IPS-NIHi11 (cell line): ENCODE measurements at regions not wholly inside any gene's neighbourhood (a gene's known extent, or its start where the extent isn't known, plus 50 kb on each side); places are given as distances from the start of the nearest gene placed in this dataset.
"Not testable (repeated sequence)": the region's sequence is repeated elsewhere in the genome, so short reads cannot be mapped to it uniquely, and the experiment has no call there.

Source experiments
- DNase-seq: peaks from one replicate; pipeline ENCODE4 v3.0.0; 2012; ENCODE audit warnings: mixed read lengths, low spot score

DNA sequence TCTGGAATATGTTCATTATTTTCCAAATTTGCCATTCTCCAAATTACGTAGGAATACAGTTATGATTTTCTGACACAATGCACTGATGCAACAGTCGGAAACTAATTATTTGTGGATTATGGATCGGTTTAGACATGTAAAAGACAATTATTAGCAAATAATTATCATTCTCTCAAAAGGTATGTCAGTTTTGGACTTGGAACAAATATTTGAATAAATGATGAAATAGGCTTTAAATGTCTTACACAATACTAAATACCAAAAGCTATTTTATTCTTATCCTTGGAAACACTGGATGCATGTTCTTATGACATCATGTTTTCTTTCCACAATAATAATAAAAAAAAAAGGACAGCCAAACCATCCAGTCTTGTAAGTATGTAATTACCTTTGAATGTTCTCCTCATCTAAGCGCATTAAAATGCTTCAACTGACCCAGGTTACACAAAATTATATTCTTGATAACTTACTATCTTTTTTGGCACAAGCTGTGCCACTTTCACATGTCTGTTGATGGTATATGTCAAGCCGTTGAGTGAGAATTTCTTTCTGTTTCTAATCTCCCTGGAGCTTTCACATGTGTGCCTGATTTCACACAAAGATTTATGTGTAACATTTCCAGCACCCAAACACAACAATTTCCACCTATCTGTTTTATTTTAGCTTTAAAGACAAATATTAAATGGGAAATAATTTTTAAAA, 238.5 kb upstream of the ZNF385D start:
- no peak for DNase-seq

DNA sequence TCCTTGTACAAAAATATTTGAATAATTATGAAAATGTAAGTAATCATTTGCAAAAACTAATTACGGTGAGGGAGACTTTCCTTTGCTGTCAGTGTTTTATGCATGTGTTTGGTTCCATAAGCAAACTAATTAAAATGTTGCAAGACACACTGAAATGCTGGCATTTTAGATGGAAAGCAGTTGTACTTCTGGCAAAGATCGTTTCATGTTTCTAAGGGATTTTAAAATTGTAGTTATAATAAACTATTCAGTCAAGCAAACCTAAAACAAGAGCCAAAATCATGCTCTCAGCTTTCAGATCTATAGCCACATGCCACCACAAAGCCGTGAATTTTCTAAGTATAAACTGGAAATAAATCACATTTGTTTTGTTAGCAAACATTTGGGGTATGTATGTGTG, 240.1 kb upstream of the ZNF385D start:
- no peak for DNase-seq

DNA sequence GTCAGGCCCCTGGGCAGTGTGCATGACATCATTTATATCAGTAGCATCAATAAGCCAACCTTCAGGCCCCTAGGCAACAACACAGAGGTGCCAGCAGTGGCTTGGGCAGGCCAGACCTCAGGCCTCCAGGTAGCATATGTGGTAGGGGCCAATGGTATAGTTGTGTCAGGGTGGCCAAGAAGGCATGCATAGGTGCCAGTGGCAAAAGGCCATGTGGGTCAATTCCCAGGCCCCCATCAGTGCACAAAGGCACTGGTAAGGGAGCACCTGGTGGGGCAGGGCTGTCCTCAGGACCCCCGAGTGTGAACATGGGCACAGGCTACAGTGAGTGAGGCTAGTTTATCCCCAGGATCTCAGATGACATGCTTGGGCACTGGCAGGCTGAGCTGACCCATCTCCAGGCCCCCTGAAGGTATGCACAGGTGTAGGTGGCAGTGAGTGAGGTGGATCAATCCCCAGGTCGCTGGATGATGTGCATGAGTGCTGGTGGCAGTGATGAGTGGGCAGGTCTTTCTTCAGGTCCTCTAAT, 244.1 kb upstream of the ZNF385D start:
- DNase-seq, result no peak

DNA sequence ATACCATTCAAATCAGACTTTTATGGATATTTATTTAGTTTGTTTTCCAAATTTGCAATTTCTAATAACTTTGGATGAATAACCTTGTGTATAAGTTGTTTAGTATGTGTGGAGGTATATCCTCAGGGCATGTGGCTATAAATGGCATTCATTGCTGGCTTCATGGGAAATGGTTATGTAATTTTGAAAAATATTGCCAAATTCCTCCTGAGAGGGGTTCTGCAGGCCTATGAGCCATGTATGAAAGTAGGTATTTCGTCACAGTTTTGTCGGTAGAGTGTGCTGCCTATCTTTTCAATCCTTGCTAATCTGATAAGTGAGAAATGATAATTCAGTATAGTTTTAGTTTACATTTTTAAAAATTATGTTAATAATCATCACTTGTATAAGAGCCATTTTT, 256.4 kb upstream of the ZNF385D start:
- DNase-seq, result no peak

GRCh38 chr3:22010997-22011396, 260.0 kb upstream of the ZNF385D start:
- no peak for DNase-seq

- no peak for DNase-seq
These were observed 261.5 kb upstream of the ZNF385D start for GRCh38 chr3:22012471-22012870.

DNA sequence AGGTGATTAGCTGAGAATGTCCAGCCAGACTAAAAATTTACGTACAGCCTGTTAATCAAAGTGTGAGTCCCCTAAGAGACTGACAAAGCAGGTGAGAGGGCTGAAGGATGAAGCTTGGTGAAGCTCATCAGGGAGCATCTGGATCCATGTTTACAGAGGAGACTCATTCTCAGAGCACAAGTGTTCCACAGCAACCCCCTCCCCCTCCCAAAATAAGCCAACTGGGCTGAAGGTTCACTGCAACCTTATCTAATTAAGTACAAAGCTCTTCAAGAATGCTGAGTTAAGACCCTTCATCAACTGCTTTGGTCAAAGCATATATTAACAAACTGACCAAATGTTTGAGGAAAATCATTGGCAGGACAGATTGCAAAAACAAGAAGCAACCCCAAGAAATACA, 262.6 kb upstream of the ZNF385D start:
- no peak for DNase-seq

GRCh38 chr3:22016197-22016596, 265.2 kb upstream of the ZNF385D start:
- DNase-seq, result no peak

DNA sequence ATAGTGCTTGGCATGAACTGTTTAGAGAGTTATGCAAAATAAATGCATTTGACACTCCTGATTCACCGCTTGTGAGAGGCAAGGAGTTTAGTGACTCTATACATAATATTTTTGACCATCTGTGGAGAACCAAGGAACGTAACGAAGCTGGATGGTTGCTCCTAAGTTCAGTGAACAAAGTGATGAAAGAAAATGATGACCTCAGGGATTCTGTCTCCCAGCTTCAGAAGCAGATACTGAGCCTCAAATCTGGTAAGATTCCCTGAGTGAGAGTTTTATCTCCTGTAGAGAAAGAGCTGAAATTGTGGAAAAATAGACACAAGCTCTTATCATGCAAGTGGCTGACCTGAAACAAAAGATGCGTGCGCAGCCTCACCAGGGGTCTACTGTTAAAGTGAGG, 273.6 kb upstream of the ZNF385D start:
- not testable (repeated sequence) for DNase-seq

- DNase-seq, result no peak
These were observed 278.5 kb upstream of the ZNF385D start for GRCh38 chr3:22029480-22029879.

DNA sequence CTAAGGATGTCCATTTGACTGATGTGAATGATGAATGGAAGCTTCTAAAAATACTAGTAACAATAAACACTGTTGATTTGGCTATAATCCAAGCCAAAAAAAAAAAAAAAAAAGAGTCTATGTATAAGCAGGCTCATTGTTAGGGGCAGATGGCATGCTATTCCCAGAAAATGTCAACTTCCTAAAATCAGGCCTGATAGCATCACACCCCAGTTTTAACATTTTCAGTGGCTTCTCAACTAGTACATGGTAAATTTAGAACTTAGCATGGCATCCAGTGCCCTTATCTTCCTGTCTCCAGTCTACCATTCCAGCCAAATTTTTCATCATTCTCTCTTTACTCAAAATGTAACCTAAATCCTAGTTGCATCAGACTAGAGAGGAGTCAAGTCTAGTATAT, 288.2 kb upstream of the ZNF385D start:
- DNase-seq, result no peak

DNA sequence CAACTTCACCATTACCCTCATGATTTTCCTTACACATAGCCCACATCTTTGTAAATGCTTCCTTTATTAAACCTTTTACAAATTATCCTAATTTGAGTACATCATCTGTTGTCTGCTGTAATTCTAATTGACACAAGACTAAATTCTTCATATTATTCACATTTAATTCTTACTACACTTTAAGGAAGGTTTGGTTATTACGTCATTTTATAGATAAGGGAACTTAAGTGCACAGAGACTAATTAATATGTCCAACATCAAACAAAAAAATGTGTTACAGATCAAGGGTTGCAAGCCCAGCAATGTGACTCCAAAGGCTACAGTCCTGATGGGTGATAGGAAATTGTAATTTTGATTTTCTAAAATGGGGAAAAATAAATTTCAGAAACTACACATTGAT, 289.1 kb upstream of the ZNF385D start:
- no peak for DNase-seq

DNA sequence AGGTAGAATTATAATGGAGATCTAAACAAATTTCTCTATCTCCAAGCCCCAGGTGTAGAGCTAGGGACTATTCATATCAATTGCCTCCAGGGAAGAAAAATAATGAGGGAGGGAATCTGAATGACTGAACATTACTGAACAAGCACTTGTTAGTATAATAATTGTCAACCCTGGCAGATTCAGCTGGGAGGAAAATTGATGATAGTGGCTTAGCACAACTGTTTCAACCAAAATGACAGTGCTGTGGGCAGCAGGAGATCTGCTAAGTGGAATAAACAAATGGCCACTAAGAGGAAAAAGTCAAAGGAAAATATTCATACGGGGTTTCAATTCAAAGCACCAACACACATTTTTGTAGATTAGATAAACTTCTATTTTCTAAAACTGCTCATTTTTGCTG, 294.9 kb upstream of the ZNF385D start:
- DNase-seq, result no peak

DNA sequence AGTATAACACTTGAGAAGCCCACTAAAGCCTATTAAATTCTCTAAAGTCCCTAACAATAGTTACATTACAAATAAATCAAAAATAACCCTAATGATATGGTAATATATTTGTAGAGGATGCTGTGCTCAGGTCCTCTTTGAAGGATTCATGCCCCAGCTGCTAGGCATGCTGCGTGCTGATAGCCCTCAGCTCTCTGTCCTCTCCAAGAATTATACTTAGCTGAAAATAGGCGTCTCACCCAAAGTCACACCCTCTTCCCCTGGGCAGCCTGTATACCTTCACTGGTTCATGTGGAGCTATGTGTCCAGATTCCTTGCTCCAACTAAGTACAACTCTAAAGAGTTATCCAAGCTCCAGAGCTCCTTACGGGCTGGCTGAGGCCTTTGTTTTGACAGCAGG, 312.5 kb upstream of the ZNF385D start:
- no peak for DNase-seq

DNA sequence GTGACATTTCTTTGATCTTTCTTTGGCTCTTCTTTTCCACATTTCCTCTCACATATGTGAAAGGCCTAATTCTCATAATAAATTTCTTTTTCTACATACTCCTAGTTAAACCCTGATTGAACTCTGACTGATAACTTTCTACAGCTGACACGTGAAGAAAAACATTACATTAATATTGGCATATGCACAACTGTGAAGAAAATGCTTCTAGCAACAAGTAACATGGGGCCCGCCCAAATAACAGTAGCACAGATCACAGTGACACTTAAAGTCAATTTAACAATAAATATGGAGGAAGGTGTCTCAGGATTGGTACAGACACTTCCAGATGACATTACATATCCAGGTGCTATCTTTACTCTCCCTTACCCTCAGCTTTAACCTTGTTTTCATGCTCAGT, 317.6 kb upstream of the ZNF385D start:
- DNase-seq, result no peak

- DNase-seq, result no peak
These were observed 337.2 kb upstream of the ZNF385D start for GRCh38 chr3:22088204-22088603.

GRCh38 chr3:22089284-22089683, 338.3 kb upstream of the ZNF385D start:
- peak; percentile 38 for DNase-seq

GRCh38 chr3:22091329-22091728, 340.3 kb upstream of the ZNF385D start:
- no peak for DNase-seq

DNA sequence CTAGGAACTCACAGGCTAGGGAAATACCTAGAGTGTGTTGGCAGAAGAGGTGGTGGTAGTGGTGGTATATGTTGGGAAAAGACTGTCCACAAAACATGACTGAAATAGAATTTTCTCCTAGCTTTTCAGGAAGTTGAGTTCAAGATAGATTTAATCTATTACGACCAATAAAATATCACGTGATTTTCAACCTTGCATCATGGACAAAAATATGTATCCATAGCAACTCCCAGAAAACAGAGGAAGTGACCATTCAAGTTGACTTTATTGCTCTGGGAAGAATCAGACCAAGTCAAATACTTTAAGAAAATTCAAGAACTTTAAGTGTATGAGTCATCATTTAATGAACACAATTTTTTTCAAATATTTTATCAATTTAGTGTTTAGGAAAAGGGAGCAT, 347.0 kb upstream of the ZNF385D start:
- DNase-seq, result no peak

DNA sequence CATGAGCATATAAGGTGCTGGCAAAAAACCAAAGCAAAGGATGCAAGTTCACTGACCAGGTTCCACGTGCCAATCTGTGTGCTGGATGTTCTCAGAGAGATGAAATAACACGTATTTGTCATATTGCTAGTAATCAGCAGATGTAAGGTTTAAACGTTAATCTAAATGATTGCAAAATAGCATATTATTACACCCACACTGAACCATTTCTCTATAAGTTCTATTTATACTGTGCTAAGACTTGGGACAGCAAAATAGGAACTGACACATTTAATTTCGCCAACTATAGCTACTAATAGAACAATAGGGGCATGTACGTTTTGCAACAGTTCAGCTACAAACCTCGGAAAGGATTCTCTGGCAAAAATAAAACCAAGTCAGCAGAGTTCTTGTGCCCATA, 350.3 kb upstream of the ZNF385D start:
- DNase-seq, result no peak

DNA sequence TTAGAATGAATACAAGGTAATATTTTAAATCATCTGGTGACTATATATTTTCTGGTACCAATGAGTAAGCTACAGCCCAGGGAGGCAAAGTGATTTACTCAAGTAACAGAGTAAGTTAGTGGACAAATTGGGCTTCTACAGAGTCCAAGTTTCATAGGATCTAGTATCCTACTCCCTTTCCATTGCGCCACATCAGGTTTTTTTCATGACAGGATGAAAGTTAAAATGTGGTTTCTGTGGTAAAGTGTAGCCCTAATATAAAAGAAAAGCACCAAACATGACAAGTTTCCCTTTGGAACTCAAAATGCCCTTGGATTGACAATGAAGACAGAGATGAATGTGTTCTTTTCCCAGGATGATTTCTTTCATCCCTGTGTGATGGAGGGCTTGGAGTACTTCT, 350.8 kb upstream of the ZNF385D start:
- no peak for DNase-seq

- DNase-seq, result no peak
These were observed 352.4 kb upstream of the ZNF385D start for GRCh38 chr3:22103423-22103822.

DNA sequence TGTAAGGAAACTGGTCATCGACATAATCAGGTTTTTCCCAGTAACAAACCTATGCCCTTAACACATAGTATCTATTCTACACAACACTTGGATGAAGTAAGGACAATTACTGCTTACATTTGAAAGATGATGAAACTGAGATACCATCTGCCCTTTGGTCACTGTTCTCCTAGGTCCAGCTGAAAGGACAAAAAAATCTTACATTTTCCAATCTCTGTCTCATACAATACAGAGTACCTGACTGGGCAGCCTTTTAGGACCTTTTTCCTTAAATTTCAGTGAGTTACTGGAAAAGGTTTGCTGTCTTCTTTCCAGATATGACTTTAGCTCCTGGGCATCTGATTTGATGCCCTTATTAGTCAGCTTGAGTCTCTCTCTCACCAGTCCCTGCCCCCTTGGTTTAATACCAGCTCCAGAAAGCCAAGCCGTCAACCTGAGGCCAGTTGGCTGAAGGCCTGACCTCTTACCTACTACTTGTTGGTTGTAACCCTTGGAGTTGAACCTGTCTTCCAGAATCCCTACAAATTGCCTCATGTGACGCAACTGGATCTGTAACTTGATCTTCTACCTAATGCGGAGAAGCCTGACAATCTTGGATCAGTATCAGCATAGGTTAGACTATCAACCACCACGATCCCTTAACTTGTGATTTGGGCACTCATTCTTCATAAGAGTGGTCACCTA, 355.3 kb upstream of the ZNF385D start:
- DNase-seq, result no peak

- no peak for DNase-seq
These were observed 360.2 kb upstream of the ZNF385D start for GRCh38 chr3:22111226-22111625.
